ENCODE measurements at regions not wholly inside any gene's neighbourhood (a gene's known extent, or its start where the extent isn't known, plus 50 kb on each side); places are given as distances from the start of the nearest gene placed in this dataset.
"Not testable (repeated sequence)": the region's sequence is repeated elsewhere in the genome, so short reads cannot be mapped to it uniquely, and the experiment has no call there.

DNA sequence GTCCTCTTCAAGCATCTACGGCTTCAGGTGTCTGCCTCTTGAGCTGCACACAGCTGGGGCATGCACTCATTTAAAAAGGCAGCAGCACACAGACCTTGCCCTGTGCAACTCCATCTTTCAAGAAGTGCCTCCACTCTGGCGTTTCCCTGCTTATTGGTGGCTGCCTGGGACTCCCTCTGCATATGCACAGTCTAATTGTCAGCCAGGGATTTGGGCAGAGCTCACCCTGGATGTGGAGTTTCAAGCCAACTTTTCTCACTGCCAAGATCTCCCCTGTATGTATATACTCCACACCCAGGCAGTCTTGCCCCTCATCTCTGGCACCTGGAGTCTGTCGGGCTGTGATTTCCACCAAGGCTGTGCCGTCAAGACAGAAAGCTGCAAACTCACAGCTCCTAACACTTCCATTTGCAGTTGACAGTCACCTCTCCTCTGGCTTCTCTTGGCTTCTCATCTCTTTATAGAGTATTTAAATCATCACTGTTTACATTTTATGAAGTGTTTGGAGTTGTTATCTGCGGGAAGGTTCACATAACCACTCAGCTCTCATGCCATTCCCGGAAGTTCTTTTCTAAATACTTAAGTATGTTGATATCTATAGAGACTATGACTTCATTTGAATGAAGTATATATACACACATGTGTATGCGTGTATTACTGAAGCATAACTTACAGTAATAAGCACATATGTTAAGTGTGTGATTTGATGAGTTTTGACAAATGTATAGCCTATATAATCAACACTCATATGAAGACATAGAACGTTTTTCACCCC is 128.2 kb downstream of the NPIPB11 start:
- not testable (repeated sequence) for H3K36me3 ChIP-seq (ENCODE audit: control insufficient read depth, insufficient read depth, low read length); H3K4me3 ChIP-seq (ENCODE audit: low read depth, low read length); DNase-seq (ENCODE audit: low read depth)

DNA sequence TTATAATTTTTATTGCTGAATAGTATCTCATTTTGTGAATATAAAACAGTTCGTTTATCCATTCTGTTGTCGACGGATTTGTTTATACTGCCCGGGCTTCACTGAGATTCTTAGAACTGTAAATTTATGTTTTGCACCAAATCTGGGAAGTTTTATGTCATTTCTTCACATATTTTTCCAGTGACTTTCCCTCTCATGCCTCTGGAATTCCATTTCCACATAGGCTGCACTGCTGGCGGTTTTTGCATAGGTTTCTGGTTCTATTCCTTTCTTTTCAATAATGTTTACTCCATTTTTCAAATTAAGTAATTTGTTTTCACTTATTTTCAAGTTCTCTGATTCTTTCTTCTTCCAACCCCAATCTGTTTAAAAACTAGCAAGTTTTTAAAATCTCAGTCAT is 130.1 kb downstream of the NPIPB11 start:
- not testable (repeated sequence) for H3K27me3 ChIP-seq (ENCODE audit: control insufficient read depth, insufficient read depth, low read length); DNase-seq (ENCODE audit: low read depth); H3K4me3 ChIP-seq (ENCODE audit: low read depth, low read length); H3K36me3 ChIP-seq (ENCODE audit: control insufficient read depth, insufficient read depth, low read length)

More for the DNA sequence above, 128.2 kb downstream of the NPIPB11 start:
- H3K27me3 ChIP-seq (ENCODE audit: control insufficient read depth, insufficient read depth, low read length): not testable (repeated sequence)

DNA sequence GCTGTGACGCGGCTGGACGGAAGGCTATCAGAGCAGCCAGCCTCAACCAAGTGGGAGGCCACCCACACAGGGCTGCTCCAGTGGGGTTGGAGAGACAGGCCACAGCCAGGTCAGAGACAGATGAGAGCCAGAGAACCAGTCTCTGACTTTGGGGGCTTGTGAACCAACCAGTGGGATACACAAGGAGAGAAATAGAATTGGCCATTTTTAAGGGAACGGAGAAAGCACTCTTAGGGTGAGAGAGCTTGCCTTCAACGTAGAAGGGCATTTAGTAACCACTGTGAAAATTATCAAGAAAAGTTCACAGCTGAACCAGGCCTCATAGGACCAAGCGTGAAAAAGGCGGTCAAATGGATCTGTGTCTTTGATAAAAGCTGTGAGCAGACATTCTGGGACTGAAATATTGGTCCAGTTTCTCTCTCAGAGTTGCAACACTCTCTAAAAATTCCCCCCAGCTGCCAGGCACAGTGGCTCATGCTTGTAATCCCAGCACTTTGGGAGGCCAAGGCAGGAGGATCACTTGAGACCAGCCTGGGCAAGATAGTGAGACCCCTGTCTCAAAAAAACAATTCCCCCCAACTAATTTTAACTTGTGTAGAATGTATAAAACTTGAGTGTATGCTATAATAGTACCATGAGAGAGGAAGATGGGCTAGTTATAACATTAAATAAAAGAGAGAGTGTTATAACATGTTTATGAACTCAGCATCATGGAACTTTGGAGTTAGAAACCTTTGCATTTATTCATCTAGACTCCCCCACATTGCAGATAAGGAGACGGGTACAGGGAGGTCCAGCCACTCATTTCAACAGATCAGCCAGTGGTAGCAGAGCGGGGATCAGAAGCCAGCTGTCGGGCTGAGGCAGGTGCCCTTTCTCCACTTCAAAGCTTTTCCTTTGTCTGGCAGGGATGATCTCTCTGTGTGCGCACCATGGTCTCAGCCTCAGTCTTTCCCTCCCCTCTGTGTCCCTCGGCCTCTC is 132.2 kb downstream of the NPIPB11 start:
- not testable (repeated sequence) for H3K4me3 ChIP-seq (ENCODE audit: low read depth, low read length); H3K27me3 ChIP-seq (ENCODE audit: control insufficient read depth, insufficient read depth, low read length); H3K36me3 ChIP-seq (ENCODE audit: control insufficient read depth, insufficient read depth, low read length); DNase-seq (ENCODE audit: low read depth)

DNA sequence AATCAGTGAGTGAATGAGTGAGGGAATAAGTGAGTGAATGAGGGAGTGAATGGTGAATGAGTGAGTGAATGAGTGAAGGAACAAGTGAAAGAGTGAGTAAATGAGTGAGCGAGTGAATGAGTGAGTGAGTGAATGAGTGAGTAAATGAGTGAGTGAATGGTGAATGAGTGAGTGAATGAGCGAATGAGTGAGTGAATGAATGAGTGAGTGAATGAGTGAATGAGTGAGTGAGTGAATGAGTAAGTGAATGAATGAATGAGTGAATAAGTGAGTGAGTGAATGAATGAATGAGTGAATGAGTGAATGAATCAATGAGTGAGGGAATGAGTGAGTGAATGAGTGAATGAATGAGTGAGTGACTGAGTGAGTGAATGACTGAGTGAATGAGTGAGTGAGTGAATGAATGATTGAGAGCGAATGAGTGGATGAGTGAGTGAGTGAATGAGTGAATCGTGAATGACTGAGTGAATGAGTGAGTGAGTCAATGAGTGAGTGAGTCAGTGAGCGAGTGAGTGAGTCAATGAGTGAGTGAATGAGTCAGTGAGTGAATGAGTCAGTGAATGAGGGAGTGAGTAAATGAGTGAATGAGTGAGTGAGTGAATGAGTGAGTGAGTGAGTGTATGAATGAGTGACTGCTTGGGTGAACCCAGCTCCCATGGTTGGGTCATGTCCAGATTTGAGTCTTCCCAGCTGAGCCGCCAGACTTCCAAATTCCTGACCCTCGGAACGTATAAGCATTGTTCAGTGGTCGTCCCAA is 133.0 kb downstream of the NPIPB11 start:
- H3K27me3 ChIP-seq (ENCODE audit: control insufficient read depth, insufficient read depth, low read length); DNase-seq (ENCODE audit: low read depth); H3K36me3 ChIP-seq (ENCODE audit: control insufficient read depth, insufficient read depth, low read length); H3K4me3 ChIP-seq (ENCODE audit: low read depth, low read length): not testable (repeated sequence)

DNA sequence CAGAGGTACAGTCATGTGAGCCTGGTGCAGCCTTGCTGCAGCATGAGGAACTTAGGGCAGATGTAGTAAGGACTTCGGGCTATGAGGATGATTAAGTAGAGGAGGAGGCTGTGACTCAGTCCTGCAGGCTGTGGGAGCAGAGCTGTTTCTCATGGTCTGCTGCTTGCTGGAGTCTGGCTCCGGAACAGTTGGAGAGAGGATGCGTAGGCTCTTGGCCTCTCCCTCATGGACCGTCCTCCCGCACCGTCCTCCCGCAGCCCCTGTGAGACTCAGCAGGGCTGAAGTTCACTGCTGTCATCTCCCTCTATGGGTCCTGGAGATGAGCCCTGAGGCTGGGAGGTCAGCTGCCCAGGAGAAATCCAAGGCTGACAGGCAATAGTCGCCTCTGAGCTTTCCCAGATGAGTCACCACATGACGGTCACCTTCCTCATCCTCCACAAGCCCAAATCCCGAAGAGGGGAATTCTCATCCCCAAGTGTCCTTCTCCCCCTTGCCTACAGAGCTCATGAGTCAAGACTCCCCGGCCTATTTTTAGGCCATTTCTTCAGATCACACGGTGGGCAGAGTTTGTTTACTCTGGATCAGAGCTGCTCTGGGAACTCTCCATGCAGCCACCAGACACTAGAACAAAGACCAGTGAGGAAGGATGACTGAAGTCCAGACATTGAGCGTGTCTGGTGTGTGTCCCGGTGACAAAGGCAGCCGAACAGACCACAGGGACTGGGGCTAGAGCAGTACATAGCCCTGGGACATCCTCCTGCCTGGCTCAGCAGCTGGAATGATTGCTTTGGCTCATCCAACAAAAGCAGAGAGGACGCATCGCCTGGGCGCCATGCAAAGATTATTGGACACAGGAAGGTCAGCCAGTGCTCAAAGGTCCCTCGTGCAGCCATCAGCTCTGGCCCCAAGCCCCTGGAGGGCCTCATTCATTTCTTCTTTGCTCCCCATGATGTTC is 134.5 kb downstream of the NPIPB11 start:
- not testable (repeated sequence) for H3K4me3 ChIP-seq (ENCODE audit: low read depth, low read length); H3K27me3 ChIP-seq (ENCODE audit: control insufficient read depth, insufficient read depth, low read length); H3K36me3 ChIP-seq (ENCODE audit: control insufficient read depth, insufficient read depth, low read length)
- peak; percentile 65 for DNase-seq (ENCODE audit: low read depth)

DNA sequence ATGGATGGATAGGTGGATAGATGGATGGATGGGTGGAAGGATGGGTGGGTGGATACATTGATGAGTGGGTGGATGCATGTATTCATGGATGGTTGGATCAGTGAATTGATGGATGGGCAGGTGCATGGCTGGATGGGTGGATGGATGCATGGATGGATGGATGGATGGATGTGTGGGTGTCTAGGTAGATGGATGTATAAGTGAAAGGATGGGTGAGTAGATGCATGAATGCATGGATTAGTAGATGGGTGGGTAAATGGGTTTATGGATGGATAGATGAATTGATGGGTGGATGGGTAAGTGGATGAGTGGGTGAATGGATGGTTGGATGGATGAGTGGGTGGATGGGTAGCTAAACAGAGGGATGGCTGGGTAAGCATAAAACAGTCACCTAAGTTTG is 135.6 kb downstream of the NPIPB11 start:
- H3K27me3 ChIP-seq (ENCODE audit: control insufficient read depth, insufficient read depth, low read length); H3K36me3 ChIP-seq (ENCODE audit: control insufficient read depth, insufficient read depth, low read length); H3K4me3 ChIP-seq (ENCODE audit: low read depth, low read length); DNase-seq (ENCODE audit: low read depth): not testable (repeated sequence)

DNA sequence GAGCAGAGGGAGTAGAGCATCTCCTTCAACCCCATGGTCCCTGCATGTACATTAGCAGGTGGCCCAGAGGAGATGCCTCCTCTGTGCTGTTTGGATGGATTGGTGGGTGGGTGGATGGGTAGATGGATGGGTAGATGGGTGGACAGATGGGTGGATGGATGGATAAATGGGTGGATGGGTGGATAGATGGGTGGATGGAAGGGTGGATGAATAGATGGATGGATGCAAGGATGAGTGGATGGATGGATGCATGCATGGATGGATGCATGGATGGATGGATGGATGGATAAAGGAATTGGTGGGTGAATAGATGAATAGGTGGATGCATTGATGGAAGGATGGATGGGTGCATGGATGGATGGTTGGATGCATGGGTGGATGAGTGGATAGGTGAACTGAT is 136.5 kb downstream of the NPIPB11 start:
- not testable (repeated sequence) for H3K4me3 ChIP-seq (ENCODE audit: low read depth, low read length); H3K27me3 ChIP-seq (ENCODE audit: control insufficient read depth, insufficient read depth, low read length); DNase-seq (ENCODE audit: low read depth); H3K36me3 ChIP-seq (ENCODE audit: control insufficient read depth, insufficient read depth, low read length)

DNA sequence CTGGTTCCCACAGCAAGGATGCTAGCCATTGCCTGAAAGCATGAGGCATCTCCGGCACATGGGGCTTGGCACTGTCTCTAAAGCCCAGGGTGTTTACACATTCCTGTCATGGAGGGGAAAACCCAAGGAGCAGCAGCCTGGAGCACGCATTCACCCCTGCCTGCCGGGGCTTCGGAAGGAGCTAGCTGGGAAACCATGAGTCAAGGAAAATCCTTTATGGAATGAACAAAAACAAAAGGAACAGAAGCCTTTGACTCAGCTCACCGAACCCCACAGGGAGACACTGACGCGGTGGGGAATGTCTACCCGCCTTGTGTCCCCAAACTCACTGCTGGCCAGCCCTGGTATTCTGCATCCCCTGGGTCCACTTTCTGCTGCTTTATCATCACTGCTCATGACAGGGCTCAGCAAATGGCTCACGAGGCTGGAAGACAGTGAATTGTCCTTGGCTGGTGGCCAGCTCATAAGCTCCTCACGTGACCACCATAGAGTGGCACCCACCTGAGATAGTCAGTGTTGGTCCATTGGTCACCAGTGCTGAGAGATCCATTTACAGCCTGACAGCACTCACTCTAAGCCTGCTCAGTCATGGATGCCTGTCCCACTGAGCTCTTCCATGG is 137.2 kb downstream of the NPIPB11 start:
- DNase-seq (ENCODE audit: low read depth): peak; percentile 54
- not testable (repeated sequence) for H3K4me3 ChIP-seq (ENCODE audit: low read depth, low read length); H3K27me3 ChIP-seq (ENCODE audit: control insufficient read depth, insufficient read depth, low read length); H3K36me3 ChIP-seq (ENCODE audit: control insufficient read depth, insufficient read depth, low read length)

DNA sequence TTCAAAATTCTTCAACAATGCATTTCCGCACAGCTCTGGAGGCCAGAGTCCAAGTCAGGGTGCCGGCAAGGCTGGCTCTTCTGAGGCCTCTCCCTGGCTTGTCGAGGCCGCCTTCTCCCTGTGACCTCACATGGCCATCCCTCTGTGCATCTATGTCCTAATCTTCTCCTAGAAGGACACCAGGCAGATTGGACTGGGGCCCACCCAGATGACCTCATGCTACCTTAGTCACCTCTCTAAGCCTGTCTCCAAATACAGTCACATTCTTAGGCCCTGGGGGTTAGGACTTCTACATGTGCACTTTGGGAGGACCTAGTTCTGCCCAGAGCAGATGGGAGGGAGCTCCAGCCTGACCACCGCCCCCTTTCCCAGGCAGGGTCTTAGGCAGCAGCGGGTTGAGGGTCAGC is 137.7 kb downstream of the NPIPB11 start:
- not testable (repeated sequence) for H3K4me3 ChIP-seq (ENCODE audit: low read depth, low read length); H3K27me3 ChIP-seq (ENCODE audit: control insufficient read depth, insufficient read depth, low read length); H3K36me3 ChIP-seq (ENCODE audit: control insufficient read depth, insufficient read depth, low read length)
- peak; percentile 56 for DNase-seq (ENCODE audit: low read depth)

DNA sequence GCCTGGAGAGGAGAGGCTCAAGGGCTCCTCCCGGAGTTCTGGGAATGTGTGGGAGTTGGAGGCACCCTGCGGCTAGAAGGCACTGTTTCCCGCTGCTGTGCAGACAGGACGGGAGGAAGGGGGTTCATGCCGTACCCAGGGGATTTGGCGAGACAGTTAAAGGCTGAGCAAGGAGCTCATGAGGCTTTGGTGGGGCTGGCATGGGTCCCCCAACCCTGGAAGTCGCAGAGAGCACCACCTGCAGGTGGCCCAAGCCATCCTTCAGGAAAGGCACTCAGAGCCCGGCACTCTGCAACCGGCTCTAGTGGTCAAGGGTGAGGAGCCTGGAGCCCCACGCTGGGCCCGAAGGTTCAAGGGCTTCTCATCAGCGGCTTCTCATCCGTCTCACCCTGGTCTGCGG is 138.2 kb downstream of the NPIPB11 start:
- H3K36me3 ChIP-seq (ENCODE audit: control insufficient read depth, insufficient read depth, low read length); H3K27me3 ChIP-seq (ENCODE audit: control insufficient read depth, insufficient read depth, low read length); DNase-seq (ENCODE audit: low read depth); H3K4me3 ChIP-seq (ENCODE audit: low read depth, low read length): not testable (repeated sequence)

DNA sequence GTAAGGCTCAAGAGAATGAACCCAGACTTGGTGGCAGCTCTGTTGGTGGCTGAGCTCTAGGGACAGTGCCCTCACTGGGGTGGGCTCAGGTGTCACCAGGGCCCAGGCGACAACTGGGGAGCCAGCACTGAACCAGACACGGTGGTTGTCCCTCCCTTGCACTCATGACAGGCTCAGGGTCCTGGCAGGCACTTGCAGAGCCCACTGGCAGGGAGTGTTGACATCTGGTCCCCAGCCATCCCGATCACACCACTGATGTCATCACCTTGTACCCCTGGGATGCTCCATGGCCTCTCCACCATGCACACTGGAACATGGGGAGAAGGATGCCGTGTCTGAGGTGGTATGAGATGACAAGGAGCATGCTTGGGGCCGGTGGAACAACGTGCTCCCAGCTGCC is 138.6 kb downstream of the NPIPB11 start:
- H3K4me3 ChIP-seq (ENCODE audit: low read depth, low read length); H3K36me3 ChIP-seq (ENCODE audit: control insufficient read depth, insufficient read depth, low read length); DNase-seq (ENCODE audit: low read depth): not testable (repeated sequence)

DNA sequence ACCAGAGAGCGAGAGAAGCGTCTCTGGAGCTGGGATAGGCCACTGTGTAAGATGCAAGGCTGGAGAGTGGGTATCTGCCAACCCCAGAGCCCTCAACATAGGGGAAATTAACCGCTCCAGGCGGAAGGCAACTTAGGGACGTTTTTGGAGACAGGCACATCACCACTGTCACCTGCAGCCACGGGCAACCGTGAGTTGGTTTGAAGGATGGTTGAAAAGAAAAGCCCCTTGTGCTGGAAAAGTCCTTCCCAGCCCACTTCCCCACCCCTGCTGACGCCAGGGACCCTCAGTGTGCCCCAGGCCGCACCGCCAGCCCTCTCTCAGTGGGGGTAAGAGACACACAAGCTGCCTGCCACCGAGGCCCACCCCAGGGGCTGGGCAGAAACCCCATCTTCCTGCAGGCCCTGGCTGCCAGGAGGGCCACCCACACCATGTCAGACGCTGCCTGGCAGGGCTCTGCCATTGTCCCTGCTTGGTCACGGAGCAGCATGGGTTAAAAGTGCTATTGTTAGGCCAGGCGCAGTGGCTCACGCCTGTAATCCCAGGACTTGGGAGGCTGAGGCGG is 139.4 kb downstream of the NPIPB11 start:
- not testable (repeated sequence) for DNase-seq (ENCODE audit: low read depth); H3K4me3 ChIP-seq (ENCODE audit: low read depth, low read length); H3K36me3 ChIP-seq (ENCODE audit: control insufficient read depth, insufficient read depth, low read length)

More for the DNA sequence above, 138.6 kb downstream of the NPIPB11 start:
- not testable (repeated sequence) for H3K27me3 ChIP-seq (ENCODE audit: control insufficient read depth, insufficient read depth, low read length)

DNA sequence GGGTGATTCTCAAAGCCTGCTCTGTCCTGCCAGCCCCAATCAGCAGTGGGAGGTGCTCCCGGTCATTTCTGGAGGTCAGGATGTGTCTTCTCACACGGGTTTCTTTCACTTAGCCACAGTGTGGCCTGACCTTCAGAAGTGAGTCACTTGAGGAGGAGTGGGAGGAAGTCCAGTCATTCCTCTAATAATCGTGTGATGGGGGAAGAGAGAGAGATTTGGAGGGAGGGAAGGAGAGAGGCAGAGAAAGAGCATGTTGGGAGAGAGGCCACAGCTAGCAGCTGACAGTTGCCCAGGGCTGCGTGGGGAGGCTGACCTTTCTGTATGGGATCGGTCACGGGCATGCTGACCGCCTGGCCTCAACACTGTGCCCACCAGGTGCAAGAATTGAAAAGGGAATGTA is 139.9 kb downstream of the NPIPB11 start:
- H3K27me3 ChIP-seq (ENCODE audit: control insufficient read depth, insufficient read depth, low read length); H3K36me3 ChIP-seq (ENCODE audit: control insufficient read depth, insufficient read depth, low read length): not testable (repeated sequence)
- DNase-seq (ENCODE audit: low read depth): peak; percentile 65

More for the DNA sequence above, 139.4 kb downstream of the NPIPB11 start:
- H3K27me3 ChIP-seq (ENCODE audit: control insufficient read depth, insufficient read depth, low read length): not testable (repeated sequence)

More for the DNA sequence above, 139.9 kb downstream of the NPIPB11 start:
- not testable (repeated sequence) for H3K4me3 ChIP-seq (ENCODE audit: low read depth, low read length)
